ENCODE measurements at regions not wholly inside any gene's neighbourhood (a gene's known extent, or its start where the extent isn't known, plus 50 kb on each side); places are given as distances from the start of the nearest gene placed in this dataset.

- TF ChIP-seq CTCF (conservative IDR thresholded peaks at IDR 0.05) (no peak), ZFX (IDR thresholded peaks at IDR 0.05) (no peak)
These were observed 87.7 kb upstream of the POU3F1 start for GRCh38 chr1:38134294-38134755.
